ENCODE measurements at regions not wholly inside any gene's neighbourhood (a gene's known extent, or its start where the extent isn't known, plus 50 kb on each side); places are given as distances from the start of the nearest gene placed in this dataset.

DNA sequence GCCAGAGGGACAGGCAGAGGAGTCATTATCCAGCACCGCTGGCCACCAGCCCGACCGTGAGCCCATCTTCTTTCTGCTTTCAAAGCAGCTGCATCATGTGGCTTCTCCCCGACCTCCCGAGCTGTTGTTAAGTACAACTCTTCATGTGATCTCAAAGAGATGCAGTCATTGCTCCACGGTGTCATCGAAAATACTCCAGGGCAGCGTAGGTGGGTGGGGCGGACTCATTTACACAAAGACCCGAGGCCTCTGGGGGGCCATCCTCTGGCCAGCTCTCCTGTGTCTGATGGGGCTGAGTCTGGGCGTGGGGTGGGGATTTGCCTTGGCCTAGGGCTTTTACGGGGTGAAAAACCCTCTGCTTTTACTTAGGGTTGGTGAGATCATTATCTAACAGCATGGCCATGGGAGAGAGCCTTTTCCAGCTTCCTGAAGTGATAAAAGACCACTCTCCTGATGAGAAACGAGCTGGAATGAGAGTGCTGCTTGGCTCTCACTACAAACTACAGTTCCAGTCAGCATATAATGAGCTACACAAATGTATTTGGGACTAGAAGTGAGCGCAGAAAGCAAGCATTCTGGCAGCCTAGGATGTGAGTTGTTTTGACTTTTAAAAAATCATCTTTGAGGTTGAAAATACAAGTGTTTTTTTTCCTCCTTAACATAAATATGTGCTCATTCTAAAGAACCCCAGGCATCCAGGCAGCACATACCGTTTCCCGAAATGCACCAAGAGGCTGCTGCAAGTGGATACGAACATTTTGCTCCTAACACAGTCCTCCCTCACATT is 165.0 kb downstream of the RHOU start:
- H3K27ac ChIP-seq, result no peak overlapping the region
- H3K9me3 ChIP-seq (ENCODE audit: control insufficient read depth, low read length), result no peaks in the 10 kb centered on the region
- no peak overlapping the region for H3K4me2 ChIP-seq (ENCODE audit: low read length)
- no peak overlapping the region for H3K9ac ChIP-seq
- H2AFZ ChIP-seq, result no peak overlapping the region
- no peaks in the 10 kb centered on the region for H3K27me3 ChIP-seq (ENCODE audit: control insufficient read depth, insufficient read depth, low read length)
- no peaks in the 10 kb centered on the region for H3K36me3 ChIP-seq (ENCODE audit: control insufficient read depth, insufficient read depth, low read length)
- no peaks in the 10 kb centered on the region for H3K79me2 ChIP-seq
- no peak overlapping the region for H3K4me3 ChIP-seq (ENCODE audit: low read depth, low read length)
- no peaks in the 10 kb centered on the region for H3K4me1 ChIP-seq
- TF ChIP-seq, protein P1, sequence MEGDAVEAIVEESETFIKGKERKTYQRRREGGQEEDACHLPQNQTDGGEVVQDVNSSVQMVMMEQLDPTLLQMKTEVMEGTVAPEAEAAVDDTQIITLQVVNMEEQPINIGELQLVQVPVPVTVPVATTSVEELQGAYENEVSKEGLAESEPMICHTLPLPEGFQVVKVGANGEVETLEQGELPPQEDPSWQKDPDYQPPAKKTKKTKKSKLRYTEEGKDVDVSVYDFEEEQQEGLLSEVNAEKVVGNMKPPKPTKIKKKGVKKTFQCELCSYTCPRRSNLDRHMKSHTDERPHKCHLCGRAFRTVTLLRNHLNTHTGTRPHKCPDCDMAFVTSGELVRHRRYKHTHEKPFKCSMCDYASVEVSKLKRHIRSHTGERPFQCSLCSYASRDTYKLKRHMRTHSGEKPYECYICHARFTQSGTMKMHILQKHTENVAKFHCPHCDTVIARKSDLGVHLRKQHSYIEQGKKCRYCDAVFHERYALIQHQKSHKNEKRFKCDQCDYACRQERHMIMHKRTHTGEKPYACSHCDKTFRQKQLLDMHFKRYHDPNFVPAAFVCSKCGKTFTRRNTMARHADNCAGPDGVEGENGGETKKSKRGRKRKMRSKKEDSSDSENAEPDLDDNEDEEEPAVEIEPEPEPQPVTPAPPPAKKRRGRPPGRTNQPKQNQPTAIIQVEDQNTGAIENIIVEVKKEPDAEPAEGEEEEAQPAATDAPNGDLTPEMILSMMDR (IDR thresholded peaks at IDR 0.05), result no peak

DNA sequence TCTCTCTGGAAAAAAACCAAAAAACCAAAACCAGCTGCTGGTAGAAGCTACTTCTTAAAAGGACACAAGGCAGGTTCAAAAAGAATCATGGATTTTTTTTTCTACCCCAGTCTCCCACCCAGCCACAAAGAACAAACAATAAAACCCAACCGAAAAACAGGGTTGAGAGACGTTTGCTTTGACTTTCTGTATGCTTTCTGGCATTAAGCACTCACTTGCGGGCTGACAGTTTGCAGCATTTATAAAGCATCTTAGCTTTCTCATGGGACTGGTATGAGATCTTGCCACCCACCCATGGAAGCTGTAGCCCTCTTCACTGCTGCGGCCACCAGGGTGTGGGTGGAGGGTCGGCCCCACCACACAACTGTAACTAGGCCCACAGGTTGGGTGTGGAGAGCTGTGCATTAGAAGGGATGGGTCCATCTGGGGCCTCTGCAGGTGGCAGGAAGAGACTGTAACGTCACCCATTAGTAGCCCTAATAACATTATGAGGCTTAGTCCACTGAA is 165.7 kb downstream of the RHOU start:
- Histone ChIP-seq H3K79me2 (no peaks in the 10 kb centered on the region), H3K4me2 (ENCODE audit: low read length) (no peak overlapping the region), H2AFZ (no peak overlapping the region), H3K4me3 (ENCODE audit: low read depth, low read length) (no peak overlapping the region), H3K27ac (no peak overlapping the region), H3K4me1 (no peaks in the 10 kb centered on the region), H3K9ac (no peak overlapping the region), H3K9me3 (ENCODE audit: control insufficient read depth, low read length) (no peaks in the 10 kb centered on the region), H3K36me3 (ENCODE audit: control insufficient read depth, insufficient read depth, low read length) (no peaks in the 10 kb centered on the region), H3K27me3 (ENCODE audit: control insufficient read depth, insufficient read depth, low read length) (no peaks in the 10 kb centered on the region)
- TF ChIP-seq, protein P1 (IDR thresholded peaks at IDR 0.05), result no peak

DNA sequence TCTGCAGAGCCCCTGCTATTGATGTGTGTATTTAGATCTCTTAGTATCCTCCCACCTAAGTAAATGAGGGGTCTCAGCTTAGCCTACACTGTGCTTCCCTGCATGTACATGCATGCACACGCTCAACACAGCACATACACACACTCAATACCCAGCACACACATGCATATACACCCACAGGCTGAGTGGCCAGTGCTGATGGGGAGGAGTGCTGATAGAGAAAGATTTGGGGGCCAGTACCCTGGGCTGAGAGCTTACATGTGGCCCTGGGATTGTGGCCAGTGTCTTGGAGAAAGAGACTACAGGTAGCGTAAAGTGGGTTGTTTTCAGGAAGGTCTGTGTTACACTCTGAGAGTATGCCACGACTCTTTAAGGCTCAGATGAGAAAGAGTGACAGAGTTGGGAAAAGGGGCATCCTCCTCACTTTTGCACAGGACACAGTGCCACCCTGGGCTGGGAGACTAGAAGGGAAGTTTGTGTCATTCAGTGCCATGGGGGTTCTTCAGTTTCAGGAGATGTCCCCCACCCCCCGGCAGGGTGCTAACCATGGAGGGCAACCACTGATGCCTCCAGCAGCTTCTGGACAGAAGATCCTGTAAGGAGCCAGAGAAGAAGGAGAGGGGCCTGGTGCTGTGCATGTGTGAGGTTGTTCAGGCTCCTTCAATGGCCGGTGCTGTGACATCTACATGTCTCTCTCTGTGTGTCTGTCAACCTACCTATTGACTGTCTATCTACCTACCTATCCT is 166.8 kb downstream of the RHOU start:
- Histone ChIP-seq H3K9ac (no peak overlapping the region), H3K9me3 (ENCODE audit: control insufficient read depth, low read length) (no peaks in the 10 kb centered on the region), H3K4me3 (ENCODE audit: low read depth, low read length) (no peak overlapping the region), H3K4me1 (no peaks in the 10 kb centered on the region), H3K36me3 (ENCODE audit: control insufficient read depth, insufficient read depth, low read length) (no peaks in the 10 kb centered on the region), H3K27ac (no peak overlapping the region), H2AFZ (no peak overlapping the region), H3K79me2 (no peaks in the 10 kb centered on the region), H3K27me3 (ENCODE audit: control insufficient read depth, insufficient read depth, low read length) (no peaks in the 10 kb centered on the region), H3K4me2 (ENCODE audit: low read length) (no peak overlapping the region)
- TF ChIP-seq, protein P1 (IDR thresholded peaks at IDR 0.05), result no peak

DNA sequence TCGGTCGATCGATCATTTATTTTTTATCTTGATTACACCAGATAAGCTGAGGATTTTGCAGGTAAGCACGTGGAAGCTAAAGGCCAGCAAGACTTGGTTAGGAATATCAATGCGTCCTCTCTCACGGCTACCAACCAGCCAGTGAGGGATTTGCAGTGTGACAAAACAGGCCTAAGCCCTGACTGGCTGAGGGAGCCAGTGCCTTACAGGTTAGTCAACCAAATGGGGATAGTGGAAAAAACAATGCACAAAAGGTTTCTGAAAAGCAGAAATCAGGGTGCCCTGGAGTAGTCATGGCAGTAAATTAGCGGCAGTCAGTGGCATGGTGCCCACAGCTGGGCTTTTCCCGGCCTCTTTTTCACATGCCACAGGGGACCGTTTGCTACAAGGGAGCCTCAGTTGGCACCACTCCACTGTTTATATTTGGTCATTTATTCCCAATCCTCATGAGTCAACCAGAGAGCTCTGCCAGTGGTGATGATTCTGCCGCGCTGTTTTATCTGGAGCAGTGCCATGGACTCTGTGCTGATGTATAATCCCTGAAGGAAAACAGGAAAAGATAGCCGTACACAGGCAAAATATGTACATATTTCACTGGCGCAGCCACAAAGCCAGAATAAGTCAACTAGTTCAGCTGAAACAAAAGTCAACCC is 167.6 kb downstream of the RHOU start:
- TF ChIP-seq, protein P1 (IDR thresholded peaks at IDR 0.05), result no peak
- H2AFZ ChIP-seq, result no peak overlapping the region
- no peak overlapping the region for H3K4me3 ChIP-seq (ENCODE audit: low read depth, low read length)
- H3K79me2 ChIP-seq, result no peaks in the 10 kb centered on the region
- no peaks in the 10 kb centered on the region for H3K9me3 ChIP-seq (ENCODE audit: control insufficient read depth, low read length)
- H3K4me1 ChIP-seq, result no peaks in the 10 kb centered on the region
- H3K27ac ChIP-seq, result no peak overlapping the region
- H3K4me2 ChIP-seq (ENCODE audit: low read length), result no peak overlapping the region
- H3K36me3 ChIP-seq (ENCODE audit: control insufficient read depth, insufficient read depth, low read length), result no peaks in the 10 kb centered on the region
- H3K27me3 ChIP-seq (ENCODE audit: control insufficient read depth, insufficient read depth, low read length), result no peaks in the 10 kb centered on the region
- H3K9ac ChIP-seq, result no peak overlapping the region

Measured in parathyroid adenoma (tissue), 2 donors.